ENCODE measurements at regions not wholly inside any gene's neighbourhood (a gene's known extent, or its start where the extent isn't known, plus 50 kb on each side); places are given as distances from the start of the nearest gene placed in this dataset.

- H3K27ac ChIP-seq (ENCODE audit: low read depth, low read length): no peak overlapping the region
- intact Hi-C loops (cut with micrococcal nuclease): no loop called here
- no peaks in the 10 kb centered on the region for H3K36me3 ChIP-seq (ENCODE audit: control insufficient read depth in 1 of 2, insufficient read depth in 2 of 2, low read length in 2 of 2)
- POLR2A ChIA-PET: no interaction called here
- TF ChIP-seq POLR2A (IDR thresholded peaks at IDR 0.05; ENCODE audit: borderline replicate concordance, extremely low read depth, insufficient read depth, insufficient read length) (no peak), EZH2 (IDR thresholded peaks at IDR 0.05) (no peak), SIN3A (IDR thresholded peaks at IDR 0.05; ENCODE audit: low read depth) (no peak), RAD21 (IDR thresholded peaks at IDR 0.05; ENCODE audit: low read depth) (no peak), ATF3 (IDR thresholded peaks at IDR 0.05) (no peak), ZNF274 (IDR thresholded peaks at IDR 0.05; ENCODE audit: low read depth, low read length) (no peak), CEBPB (IDR thresholded peaks at IDR 0.05; ENCODE audit: low read depth) (no peak), FOSL1 (IDR thresholded peaks at IDR 0.05; ENCODE audit: low read depth) (no peak), CBX3 (IDR thresholded peaks at IDR 0.05; ENCODE audit: low read depth) (no peak), ZFX (IDR thresholded peaks at IDR 0.05) (no peak), YY1 (IDR thresholded peaks at IDR 0.05; ENCODE audit: extremely low read depth, insufficient replicate concordance, low read depth, low read length) (no peak), ELF1 (IDR thresholded peaks at IDR 0.05; ENCODE audit: borderline replicate concordance, low read depth) (no peak), SRF (IDR thresholded peaks at IDR 0.05; ENCODE audit: low read depth) (no peak), EZH2phosphoT487 (IDR thresholded peaks at IDR 0.05; ENCODE audit: borderline replicate concordance) (no peak), POLR2AphosphoS5 (IDR thresholded peaks at IDR 0.05; ENCODE audit: low read depth, low read length) (no peak), TCF7L2 (IDR thresholded peaks at IDR 0.05; ENCODE audit: borderline replicate concordance, extremely low read depth, insufficient read depth, insufficient read length) (no peak)
- TF ChIP-seq, protein P1, sequence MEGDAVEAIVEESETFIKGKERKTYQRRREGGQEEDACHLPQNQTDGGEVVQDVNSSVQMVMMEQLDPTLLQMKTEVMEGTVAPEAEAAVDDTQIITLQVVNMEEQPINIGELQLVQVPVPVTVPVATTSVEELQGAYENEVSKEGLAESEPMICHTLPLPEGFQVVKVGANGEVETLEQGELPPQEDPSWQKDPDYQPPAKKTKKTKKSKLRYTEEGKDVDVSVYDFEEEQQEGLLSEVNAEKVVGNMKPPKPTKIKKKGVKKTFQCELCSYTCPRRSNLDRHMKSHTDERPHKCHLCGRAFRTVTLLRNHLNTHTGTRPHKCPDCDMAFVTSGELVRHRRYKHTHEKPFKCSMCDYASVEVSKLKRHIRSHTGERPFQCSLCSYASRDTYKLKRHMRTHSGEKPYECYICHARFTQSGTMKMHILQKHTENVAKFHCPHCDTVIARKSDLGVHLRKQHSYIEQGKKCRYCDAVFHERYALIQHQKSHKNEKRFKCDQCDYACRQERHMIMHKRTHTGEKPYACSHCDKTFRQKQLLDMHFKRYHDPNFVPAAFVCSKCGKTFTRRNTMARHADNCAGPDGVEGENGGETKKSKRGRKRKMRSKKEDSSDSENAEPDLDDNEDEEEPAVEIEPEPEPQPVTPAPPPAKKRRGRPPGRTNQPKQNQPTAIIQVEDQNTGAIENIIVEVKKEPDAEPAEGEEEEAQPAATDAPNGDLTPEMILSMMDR (IDR thresholded peaks at IDR 0.05 in 2 of 3, conservative IDR thresholded peaks at IDR 0.05 in 1 of 3; ENCODE audit: borderline replicate concordance in 1 of 3, insufficient read depth in 1 of 3, low read depth in 2 of 3, low read length in 2 of 3): no peak
- TF ChIP-seq, protein P2, sequence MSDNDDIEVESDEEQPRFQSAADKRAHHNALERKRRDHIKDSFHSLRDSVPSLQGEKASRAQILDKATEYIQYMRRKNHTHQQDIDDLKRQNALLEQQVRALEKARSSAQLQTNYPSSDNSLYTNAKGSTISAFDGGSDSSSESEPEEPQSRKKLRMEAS (IDR thresholded peaks at IDR 0.05): no peak
- TF ChIP-seq, protein P3, sequence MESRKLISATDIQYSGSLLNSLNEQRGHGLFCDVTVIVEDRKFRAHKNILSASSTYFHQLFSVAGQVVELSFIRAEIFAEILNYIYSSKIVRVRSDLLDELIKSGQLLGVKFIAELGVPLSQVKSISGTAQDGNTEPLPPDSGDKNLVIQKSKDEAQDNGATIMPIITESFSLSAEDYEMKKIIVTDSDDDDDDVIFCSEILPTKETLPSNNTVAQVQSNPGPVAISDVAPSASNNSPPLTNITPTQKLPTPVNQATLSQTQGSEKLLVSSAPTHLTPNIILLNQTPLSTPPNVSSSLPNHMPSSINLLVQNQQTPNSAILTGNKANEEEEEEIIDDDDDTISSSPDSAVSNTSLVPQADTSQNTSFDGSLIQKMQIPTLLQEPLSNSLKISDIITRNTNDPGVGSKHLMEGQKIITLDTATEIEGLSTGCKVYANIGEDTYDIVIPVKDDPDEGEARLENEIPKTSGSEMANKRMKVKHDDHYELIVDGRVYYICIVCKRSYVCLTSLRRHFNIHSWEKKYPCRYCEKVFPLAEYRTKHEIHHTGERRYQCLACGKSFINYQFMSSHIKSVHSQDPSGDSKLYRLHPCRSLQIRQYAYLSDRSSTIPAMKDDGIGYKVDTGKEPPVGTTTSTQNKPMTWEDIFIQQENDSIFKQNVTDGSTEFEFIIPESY (IDR thresholded peaks at IDR 0.05; ENCODE audit: extremely low read depth, insufficient replicate concordance, low read length): no peak
- CTCF ChIA-PET: no interaction called here
- H3K79me2 ChIP-seq (ENCODE audit: insufficient read depth, low read length): no peaks in the 10 kb centered on the region
- no peak overlapping the region for H3K9ac ChIP-seq (ENCODE audit: low read length)
- ATAC-seq (no peak), DNase-seq (ENCODE audit: low read depth, low spot score) (no peak)
- RAD21 ChIA-PET (ENCODE audit: low non-redundant PET in 1 of 2, low total read pairs in 2 of 2, uncharacterized antibody in 2 of 2, unreplicated experiment in 2 of 2): no interaction called here
- H3K27me3 ChIP-seq (ENCODE audit: insufficient read depth, low read length): no peaks in the 10 kb centered on the region
- no peak overlapping the region for H3K4me3 ChIP-seq (replicated peaks in 1 of 2; ENCODE audit: low read depth in 1 of 2, low read length in 2 of 2)
- H2AFZ ChIP-seq (ENCODE audit: low read depth, low read length, poor library complexity, severe bottlenecking): no peak overlapping the region
- no peaks in the 10 kb centered on the region for H3K9me2 ChIP-seq (ENCODE audit: insufficient read depth)
- H3K9me3 ChIP-seq (ENCODE audit: control insufficient read depth in 1 of 2, insufficient read depth in 1 of 2, low read depth in 1 of 2, low read length in 2 of 2): no peaks in the 10 kb centered on the region
- BruUV-seq (replicated peaks): no TSS peak
- H3K4me1 ChIP-seq (ENCODE audit: control insufficient read depth in 1 of 2, insufficient read depth in 2 of 2, low read length in 2 of 2): peaks cover 10 to 14% of the 10 kb centered on the region in 2 experiments
- H3K4me2 ChIP-seq (ENCODE audit: low read length): no peak overlapping the region
- no peaks in the 10 kb centered on the region for H4K20me1 ChIP-seq (ENCODE audit: insufficient read depth)
Measured at GRCh38 chr6:21367148-21367547, 226.4 kb upstream of the SOX4 start.

Measured in HCT116 (cell line).